IMR-90 (cell line): ENCODE measurements at regions not wholly inside any gene's neighbourhood (a gene's known extent, or its start where the extent isn't known, plus 50 kb on each side); places are given as distances from the start of the nearest gene placed in this dataset.

Experiments used
- ATAC-seq: fragments of 200-7000 bp; cut with Tn5 transposase; 2 replicates; pipeline ENCODE4 v1.9.1; 2020; ENCODE audit warnings: low read depth, mild to moderate bottlenecking, moderate library complexity
- BruUV-seq: library from RNA; stranded (reverse); fragments of 400-500 nt; replicated peaks from 2 replicates; lab custom pipeline; 2021; lab: Mats Ljungman, UMichigan
- CTCF ChIA-PET: fragments of 300-600 bp; formaldehyde crosslinking; extraction: SDS; loops from one replicate; lab custom pipeline; 2021; ENCODE audit warnings: antibody characterized with exemption; lab: Yijun Ruan, JAX
- POLR2A ChIA-PET: fragments of 300-600 bp; sonication (Branson Sonifier 250); formaldehyde crosslinking; loops from one replicate; lab custom pipeline; 2022; ENCODE audit warnings: antibody characterized with exemption; ENCODE audit not compliant: unreplicated experiment; lab: Charles Lee
- DNase-seq: peaks from one replicate; pipeline ENCODE4 v3.0.0; 2013
- H2AFZ ChIP-seq: replicated peaks from 2 replicates; pipeline ENCODE3; 2013; ENCODE audit warnings: low read length, mild to moderate bottlenecking; ENCODE audit not compliant: poor library complexity
- H2AK5ac ChIP-seq: 2 replicates; pipeline ENCODE4 v1.6.1; 2013; ENCODE audit warnings: low read depth, low read length, inconsistent platforms
- H2AK9ac ChIP-seq: replicated peaks from 2 replicates; pipeline ENCODE3; 2013; ENCODE audit warnings: mild to moderate bottlenecking, low read depth, low read length, moderate library complexity; ENCODE audit not compliant: poor library complexity
- H2BK120ac ChIP-seq: 2 replicates; pipeline ENCODE4 v1.6.1; 2013; ENCODE audit warnings: low read depth, low read length, inconsistent platforms
- H2BK15ac ChIP-seq: 3 replicates; pipeline ENCODE4 v1.6.1; 2013; ENCODE audit warnings: low read depth, low read length, inconsistent platforms
- H2BK20ac ChIP-seq: 2 replicates; pipeline ENCODE4 v1.6.1; 2013; ENCODE audit warnings: low read depth, mild to moderate bottlenecking, inconsistent platforms, low read length, moderate library complexity
- H2BK5ac ChIP-seq: 2 replicates; pipeline ENCODE4 v1.6.1; 2013; ENCODE audit warnings: mild to moderate bottlenecking, low read depth, low read length, inconsistent platforms; ENCODE audit not compliant: poor library complexity, severe bottlenecking
- H3K14ac ChIP-seq: replicated peaks from 2 replicates; pipeline ENCODE4 v1.6.1; 2013; ENCODE audit warnings: low read depth, low read length, inconsistent platforms
- H3K18ac ChIP-seq: 2 replicates; pipeline ENCODE4 v1.6.1; 2013; ENCODE audit warnings: low read depth, low read length, control low read depth
- H3K23ac ChIP-seq: 2 replicates; pipeline ENCODE4 v1.6.1; 2013; ENCODE audit warnings: low read depth, low read length, inconsistent platforms
- H3K27ac ChIP-seq: 2 replicates; pipeline ENCODE4 v1.5.1; 2013; ENCODE audit warnings: mild to moderate bottlenecking, control low read depth, low read length; ENCODE audit not compliant: insufficient read depth
- H3K27me3 ChIP-seq: 2 replicates; pipeline ENCODE4 v1.6.1; 2013; ENCODE audit warnings: low read length; ENCODE audit not compliant: control insufficient read depth, insufficient read depth
- H3K36me3 ChIP-seq: 2 replicates; pipeline ENCODE4 v1.6.1; 2013; ENCODE audit warnings: low read length, mixed read lengths; ENCODE audit not compliant: control insufficient read depth, insufficient read depth
- H3K4ac ChIP-seq: 2 replicates; pipeline ENCODE4 v1.6.1; 2013; ENCODE audit warnings: low read depth, low read length, inconsistent platforms
- H3K4me1 ChIP-seq: 2 replicates; pipeline ENCODE4 v1.6.1; 2013; ENCODE audit warnings: low read length, mixed read lengths; ENCODE audit not compliant: control insufficient read depth, insufficient read depth
- H3K4me2 ChIP-seq: 2 replicates; pipeline ENCODE4 v1.6.1; 2013; ENCODE audit warnings: low read depth, mild to moderate bottlenecking, control low read depth, low read length, moderate library complexity
- H3K4me3 ChIP-seq: 2 replicates; pipeline ENCODE4 v1.5.1; 2013; ENCODE audit warnings: low read depth, mild to moderate bottlenecking, control low read depth, low read length, moderate library complexity; ENCODE audit not compliant: insufficient read depth
- H3K56ac ChIP-seq: 2 replicates; pipeline ENCODE4 v1.6.1; 2013; ENCODE audit warnings: low read length, inconsistent platforms; ENCODE audit not compliant: insufficient read depth; ENCODE audit errors: extremely low read depth
- H3K79me1 ChIP-seq, 2 experiments: 2 replicates each; pipeline ENCODE4 v1.6.1; 2013; ENCODE audit warnings: low read length in 2 of 2, inconsistent platforms in 1 of 2, low read depth in 1 of 2
- H3K9ac ChIP-seq: 2 replicates; pipeline ENCODE4 v1.6.1; 2013; ENCODE audit warnings: low read depth, low read length, control low read depth
- H3K9me1 ChIP-seq: 2 replicates; pipeline ENCODE4 v1.6.1; 2013; ENCODE audit warnings: low read length, inconsistent platforms; ENCODE audit not compliant: insufficient read depth
- H3K9me3 ChIP-seq: 2 replicates; pipeline ENCODE4 v1.6.1; 2013; ENCODE audit warnings: low read length; ENCODE audit not compliant: control insufficient read depth, insufficient read depth
- H4K20me1 ChIP-seq: 2 replicates; pipeline ENCODE4 v1.6.1; 2013; ENCODE audit warnings: low read length, inconsistent platforms; ENCODE audit not compliant: insufficient read depth
- H4K5ac ChIP-seq: 2 replicates; pipeline ENCODE4 v1.6.1; 2013; ENCODE audit warnings: mild to moderate bottlenecking, low read depth, low read length, control low read depth
- H4K8ac ChIP-seq, 2 experiments: 2 replicates each; pipeline ENCODE4 v1.6.1; 2013; ENCODE audit warnings: low read depth in 2 of 2, low read length in 2 of 2, control low read depth in 1 of 2, inconsistent platforms in 1 of 2
- H4K91ac ChIP-seq: 2 replicates; pipeline ENCODE4 v1.6.1; 2013; ENCODE audit warnings: low read depth, low read length, inconsistent platforms; ENCODE audit not compliant: insufficient read depth
- BHLHE40 ChIP-seq: fragments of 150-350 bp; IDR thresholded peaks from 2 replicates; pipeline ENCODE4 v1.6.1; 2016; ENCODE audit warnings: mild to moderate bottlenecking, low read depth, low read length
- CEBPB ChIP-seq: IDR thresholded peaks from 2 replicates; pipeline ENCODE4 v1.6.1; 2012; ENCODE audit warnings: low read depth, low read length, improper control_type of control experiment
- CHD1 ChIP-seq: IDR thresholded peaks from 2 replicates; pipeline ENCODE4 v1.6.1; 2012; ENCODE audit warnings: low read depth, low read length, improper control_type of control experiment
- FOS ChIP-seq: fragments of 150-350 bp; IDR thresholded peaks from 2 replicates; pipeline ENCODE4 v1.6.1; 2016; ENCODE audit warnings: low read depth, low read length
- MXI1 ChIP-seq: IDR thresholded peaks from 2 replicates; pipeline ENCODE4 v1.6.1; 2012; ENCODE audit warnings: low read depth, mild to moderate bottlenecking, low read length, moderate library complexity, borderline replicate concordance
- NFE2L2 ChIP-seq: fragments of 150-350 bp; IDR thresholded peaks from 2 replicates; pipeline ENCODE4 v1.6.1; 2016; ENCODE audit warnings: low read depth, mild to moderate bottlenecking, low read length
- RCOR1 ChIP-seq: IDR thresholded peaks from 2 replicates; pipeline ENCODE4 v1.6.1; 2012; ENCODE audit warnings: mild to moderate bottlenecking, low read length, improper control_type of control experiment; ENCODE audit not compliant: insufficient replicate concordance
- WGBS, 2 experiments: methylation state at CpG; one replicate each; pipeline versions ENCODE4 v1.1.5 to v1.1.7; 2013; ENCODE audit warnings: missing lambda C conversion rate in 2 of 2; ENCODE audit not compliant: insufficient read length in 1 of 2; ENCODE audit errors: extremely low coverage in 2 of 2; 5-methylcytosine and 5-hydroxymethylcytosine counted together
- dilution Hi-C: fragments of 300-500 bp; cut with HindIII; formaldehyde crosslinking; loops from one replicate; pipeline ENCODE4 v1.14.3; 2018; ENCODE audit warnings: low sequenced_read_pairs; ENCODE audit not compliant: unreplicated experiment
- in situ Hi-C: fragments of 300-500 bp; cut with MboI; formaldehyde crosslinking; loops from 3 replicates; pipeline ENCODE4 v1.14.3; 2019; ENCODE audit warnings: low sequenced_read_pairs, inconsistent platforms, mixed read lengths
- intact Hi-C: fragments of 100-400 bp; cut with micrococcal nuclease; formaldehyde crosslinking; loops from 2 replicates; pipeline ENCODE4 v1.10.0; 2022
- TF ChIP-seq, protein P1 (sequence below): conservative IDR thresholded peaks from 2 replicates; pipeline ENCODE4 v1.5.1; 2012; ENCODE audit warnings: mild to moderate bottlenecking, low read depth, low read length, improper control_type of control experiment

DNA sequence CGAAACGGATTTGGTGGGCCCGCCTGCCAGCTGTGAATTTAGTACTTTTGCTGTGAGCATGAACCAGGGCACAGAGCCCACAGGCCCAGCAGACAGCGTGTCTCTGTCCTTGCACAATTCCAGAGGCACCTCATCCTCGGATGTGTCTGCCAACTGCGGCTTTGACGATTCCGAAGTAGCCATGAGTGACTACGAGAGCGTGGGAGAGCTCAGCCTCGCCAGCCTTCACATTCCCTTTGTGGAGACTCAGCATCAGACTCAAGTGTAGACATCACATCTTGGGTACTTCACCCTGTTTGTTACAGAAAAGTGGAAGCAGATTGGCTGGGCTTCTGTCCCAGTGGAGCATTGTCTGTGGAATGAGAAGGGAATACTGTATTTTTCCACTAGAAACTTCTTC, 78.6 kb upstream of the MTNR1B start:
- H3K27me3 ChIP-seq, result no peaks in the 10 kb centered on the region; the same call in 1 of the 2 replicates
- H3K18ac ChIP-seq, result no peak overlapping the region
- H2AK5ac ChIP-seq, result no peak overlapping the region
- ATAC-seq (no peak), DNase-seq (no peak)
- no peak overlapping the region for H3K56ac ChIP-seq
- no peak overlapping the region for H3K4me2 ChIP-seq
- no peak overlapping the region for H2AK9ac ChIP-seq
- no CpG with 5 or more reads among the region's 11 CpGs for WGBS, 2 experiments
- H4K91ac ChIP-seq, result no peak overlapping the region
- H3K9me3 ChIP-seq, result no peaks in the 10 kb centered on the region
- dilution Hi-C loops, result no loop called here
- TF ChIP-seq FOS, result no peak
- no peak for TF ChIP-seq BHLHE40
- no peak for TF ChIP-seq RCOR1
- TF ChIP-seq, protein P1, sequence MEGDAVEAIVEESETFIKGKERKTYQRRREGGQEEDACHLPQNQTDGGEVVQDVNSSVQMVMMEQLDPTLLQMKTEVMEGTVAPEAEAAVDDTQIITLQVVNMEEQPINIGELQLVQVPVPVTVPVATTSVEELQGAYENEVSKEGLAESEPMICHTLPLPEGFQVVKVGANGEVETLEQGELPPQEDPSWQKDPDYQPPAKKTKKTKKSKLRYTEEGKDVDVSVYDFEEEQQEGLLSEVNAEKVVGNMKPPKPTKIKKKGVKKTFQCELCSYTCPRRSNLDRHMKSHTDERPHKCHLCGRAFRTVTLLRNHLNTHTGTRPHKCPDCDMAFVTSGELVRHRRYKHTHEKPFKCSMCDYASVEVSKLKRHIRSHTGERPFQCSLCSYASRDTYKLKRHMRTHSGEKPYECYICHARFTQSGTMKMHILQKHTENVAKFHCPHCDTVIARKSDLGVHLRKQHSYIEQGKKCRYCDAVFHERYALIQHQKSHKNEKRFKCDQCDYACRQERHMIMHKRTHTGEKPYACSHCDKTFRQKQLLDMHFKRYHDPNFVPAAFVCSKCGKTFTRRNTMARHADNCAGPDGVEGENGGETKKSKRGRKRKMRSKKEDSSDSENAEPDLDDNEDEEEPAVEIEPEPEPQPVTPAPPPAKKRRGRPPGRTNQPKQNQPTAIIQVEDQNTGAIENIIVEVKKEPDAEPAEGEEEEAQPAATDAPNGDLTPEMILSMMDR, result no peak
- TF ChIP-seq CEBPB, result no peak
- TF ChIP-seq NFE2L2, result no peak
- TF ChIP-seq CHD1, result no peak
- TF ChIP-seq MXI1, result no peak
- no peak overlapping the region for H3K9ac ChIP-seq
- no peak overlapping the region for H3K14ac ChIP-seq
- no peaks in the 10 kb centered on the region for H3K9me1 ChIP-seq
- no peak overlapping the region for H2BK20ac ChIP-seq
- H3K23ac ChIP-seq, result no peak overlapping the region
- no peak overlapping the region for H4K8ac ChIP-seq
- no peak overlapping the region for H3K4me3 ChIP-seq
- ChIA-PET CTCF (no interaction called here), POLR2A (no interaction called here)
- H3K4me1 ChIP-seq, result no peaks in the 10 kb centered on the region
- BruUV-seq, result no TSS peak
- no peaks in the 10 kb centered on the region for H4K20me1 ChIP-seq
- no peaks in the 10 kb centered on the region for H3K36me3 ChIP-seq
- no peak overlapping the region for H4K5ac ChIP-seq
- H2BK5ac ChIP-seq, result no peak overlapping the region
- intact Hi-C loops, result no loop called here
- no peak overlapping the region for H2BK15ac ChIP-seq
- in situ Hi-C loops, result no loop called here
- H3K79me1 ChIP-seq, result no peaks in the 10 kb centered on the region
- H2BK120ac ChIP-seq, result no peak overlapping the region
- no peak overlapping the region for H2AFZ ChIP-seq
- no peak overlapping the region for H3K27ac ChIP-seq
- no peak overlapping the region for H3K4ac ChIP-seq
